GM21717 (cell line): ENCODE measurements at regions not wholly inside any gene's neighbourhood (a gene's known extent, or its start where the extent isn't known, plus 50 kb on each side); places are given as distances from the start of the nearest gene placed in this dataset.
A peak's percentile ranks its signal among the peaks of the same experiment; 100 is the strongest.

Source experiments
- ATAC-seq: cut with Tn5 transposase; IDR thresholded peaks from one replicate; pipeline ENCODE4 v1.9.1; 2021; ENCODE audit warnings: mild to moderate bottlenecking, moderate library complexity; ENCODE audit not compliant: unreplicated experiment

DNA sequence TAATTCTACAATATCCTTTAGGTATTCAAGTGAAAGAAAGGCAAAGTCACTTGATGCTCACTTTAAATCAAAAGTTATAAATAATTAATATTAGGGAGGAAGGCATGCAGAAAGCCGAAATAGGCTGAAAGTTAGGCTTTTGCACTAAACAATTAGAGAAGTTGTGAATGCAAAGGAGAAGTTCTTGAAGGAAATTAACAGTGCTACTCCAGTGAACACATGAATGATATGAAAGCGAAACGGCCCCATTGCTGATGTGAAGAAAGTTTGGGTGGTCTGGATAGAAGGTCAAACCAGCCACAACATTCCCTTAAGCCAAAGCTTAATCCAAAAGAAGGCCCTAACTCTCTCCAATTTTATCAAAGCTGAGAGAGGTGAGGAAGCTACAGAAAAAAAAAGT, 103.1 kb upstream of the CXCR4 start:
- no peak for ATAC-seq

DNA sequence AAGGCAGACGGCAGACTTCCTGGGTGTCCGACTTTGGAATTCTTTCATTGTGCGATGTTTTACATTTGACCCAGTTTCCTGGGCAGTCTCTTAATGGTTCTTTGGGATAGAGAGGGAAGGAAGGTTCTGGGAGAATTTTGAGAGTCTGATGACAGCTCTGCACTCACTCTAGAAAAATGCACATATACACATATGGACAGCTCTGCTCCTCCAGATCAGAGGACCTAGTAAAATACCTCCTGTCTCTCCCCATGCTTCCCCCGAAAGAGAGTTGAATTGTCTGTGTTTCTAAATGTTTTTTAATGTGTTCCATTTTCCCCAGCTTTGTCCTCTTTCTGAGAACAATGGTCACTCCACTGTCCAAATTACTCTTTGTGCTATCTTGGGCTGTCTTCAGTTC, 102.0 kb upstream of the CXCR4 start:
- ATAC-seq, result no peak

DNA sequence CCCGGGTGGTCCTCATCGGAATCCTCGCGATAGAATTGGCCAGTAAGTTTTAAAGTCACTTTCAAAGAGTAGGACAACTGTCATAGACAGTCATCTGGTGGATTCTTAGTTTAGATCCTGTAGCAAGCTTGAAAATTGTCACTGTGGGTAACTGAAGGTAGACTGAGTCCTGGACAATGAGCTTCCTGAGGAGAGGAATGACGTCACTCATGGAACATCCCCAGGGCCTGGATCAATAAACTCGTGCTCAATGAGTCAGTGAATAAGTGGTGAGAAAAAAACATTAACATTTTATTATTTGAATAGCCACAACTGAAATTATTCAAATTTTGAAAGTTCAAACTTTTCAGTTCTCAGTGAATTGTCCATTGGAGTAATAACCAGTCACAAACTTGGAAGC, 101.4 kb upstream of the CXCR4 start:
- no peak for ATAC-seq

DNA sequence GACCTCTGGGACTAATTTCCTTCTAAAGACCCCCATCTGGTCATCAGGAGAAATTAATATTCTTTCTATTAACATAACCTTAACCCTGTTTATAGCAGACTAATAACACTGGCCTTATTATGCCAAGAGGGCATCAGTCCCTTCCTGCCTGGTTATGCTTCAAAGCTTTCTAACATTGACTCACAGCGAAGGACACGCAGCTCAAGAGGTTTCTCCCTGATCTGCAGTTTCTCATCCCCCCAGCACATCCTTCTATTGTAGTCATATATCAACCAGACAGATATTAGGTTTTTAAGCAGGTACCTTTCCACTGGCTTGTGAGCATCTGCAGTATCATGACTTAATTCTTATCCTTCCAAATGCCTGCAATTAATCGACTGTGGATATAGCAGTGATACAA, 100.0 kb upstream of the CXCR4 start:
- no peak for ATAC-seq

DNA sequence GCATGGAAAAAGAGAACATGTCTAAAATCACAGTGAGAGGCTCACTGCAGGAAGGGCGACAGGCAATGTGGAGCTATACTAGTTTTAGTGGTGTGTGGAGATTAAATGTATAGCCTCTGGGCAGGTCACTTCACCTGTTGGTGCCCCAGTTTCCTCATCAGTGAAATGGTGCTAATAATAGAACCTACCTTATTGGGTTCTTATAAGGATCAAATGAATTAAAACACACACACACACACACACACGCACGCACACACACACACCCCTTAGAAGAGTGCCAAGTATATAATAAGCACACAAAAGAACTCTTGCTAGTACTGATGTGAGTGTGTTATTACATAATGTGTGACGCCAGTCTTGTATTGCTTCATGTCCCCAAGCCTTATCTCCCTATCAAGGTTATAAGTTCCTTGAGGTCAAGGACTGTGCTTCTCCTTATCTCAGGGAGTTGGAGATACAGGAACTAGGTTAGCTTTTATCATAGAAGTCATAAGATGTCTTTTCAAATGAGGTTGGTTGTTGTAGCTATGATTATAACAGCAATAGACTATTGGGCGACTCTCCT, 98.0 kb upstream of the CXCR4 start:
- ATAC-seq, result no peak

DNA sequence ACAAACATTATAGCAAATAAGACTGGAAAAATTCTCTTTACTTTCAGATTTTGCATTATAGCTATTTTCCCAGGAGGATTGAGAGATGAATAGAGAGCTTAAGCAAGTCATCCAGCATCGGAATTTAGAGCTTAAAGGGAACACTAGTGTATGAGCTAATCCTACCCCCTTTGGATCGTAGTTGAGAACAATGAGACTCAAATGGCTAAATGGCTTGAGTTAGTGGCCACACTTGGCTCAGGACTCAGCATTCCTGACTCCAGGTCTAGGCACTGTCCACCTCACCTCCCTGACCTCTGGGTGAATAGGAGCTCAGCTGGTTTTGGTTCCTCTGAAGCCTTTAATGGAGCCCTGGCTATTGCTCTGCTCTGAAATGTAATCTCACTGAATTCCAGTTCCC, 97.5 kb upstream of the CXCR4 start:
- ATAC-seq, result no peak

DNA sequence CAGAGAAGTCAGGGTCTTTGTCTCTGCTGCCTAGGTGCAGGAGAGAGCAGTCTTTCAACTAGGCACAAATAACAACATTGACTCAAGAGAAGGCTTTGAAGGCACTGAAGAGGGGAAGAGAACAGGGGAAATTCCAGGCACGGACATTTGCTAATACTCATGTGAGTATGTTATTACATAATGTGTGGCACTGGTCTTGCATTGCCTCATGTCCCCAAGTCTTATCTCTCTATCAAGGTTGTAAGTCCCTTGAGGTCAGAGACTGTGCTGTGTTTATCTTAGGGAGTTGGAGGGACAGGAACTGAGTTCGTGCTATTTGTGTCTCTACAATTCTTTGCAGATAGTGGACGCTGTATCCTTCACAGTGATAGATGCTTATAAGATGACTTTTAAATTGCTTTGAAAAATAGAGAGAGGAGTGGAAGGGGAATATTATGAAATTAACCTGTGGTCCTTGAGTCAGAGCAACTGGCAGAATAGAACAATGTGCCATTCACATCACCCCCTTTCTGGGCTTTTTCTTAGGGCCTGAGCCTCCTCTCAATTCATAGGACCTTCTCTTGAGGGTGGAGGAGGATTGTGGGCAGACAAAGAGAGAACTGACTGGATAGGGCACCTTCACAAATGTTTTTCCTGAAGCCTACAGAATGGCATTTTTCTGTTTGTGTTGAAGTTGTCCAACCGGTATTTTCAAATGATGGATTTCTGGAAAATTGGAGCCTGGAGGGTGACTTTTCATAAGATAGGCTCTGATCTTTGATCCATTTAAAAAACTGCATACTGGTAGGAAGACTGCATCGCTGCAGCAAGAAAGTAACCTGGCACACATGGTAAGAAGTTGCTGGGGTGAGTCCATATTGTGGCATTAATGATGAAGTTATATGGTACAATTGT, 96.6 kb upstream of the CXCR4 start:
- ATAC-seq, result no peak

DNA sequence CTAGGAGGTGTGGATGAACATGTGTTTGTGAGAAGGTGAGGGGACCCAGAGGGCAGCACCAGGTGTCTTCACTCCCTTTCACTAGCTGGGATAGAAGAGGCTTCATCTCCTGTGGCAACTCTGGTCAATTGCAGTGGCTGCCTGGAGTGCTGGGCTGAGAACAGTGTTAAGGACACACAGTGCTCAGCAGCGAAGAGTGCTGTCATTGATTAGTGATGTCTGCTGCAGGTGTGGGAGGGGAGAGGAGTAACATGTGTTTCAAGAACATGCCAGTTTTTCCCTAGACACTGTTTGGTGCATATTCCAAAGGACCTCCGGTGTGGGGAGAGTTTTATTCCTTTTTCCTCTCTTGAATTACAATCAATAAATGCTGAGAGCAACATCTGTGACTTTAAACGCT, 95.9 kb upstream of the CXCR4 start:
- no peak for ATAC-seq

DNA sequence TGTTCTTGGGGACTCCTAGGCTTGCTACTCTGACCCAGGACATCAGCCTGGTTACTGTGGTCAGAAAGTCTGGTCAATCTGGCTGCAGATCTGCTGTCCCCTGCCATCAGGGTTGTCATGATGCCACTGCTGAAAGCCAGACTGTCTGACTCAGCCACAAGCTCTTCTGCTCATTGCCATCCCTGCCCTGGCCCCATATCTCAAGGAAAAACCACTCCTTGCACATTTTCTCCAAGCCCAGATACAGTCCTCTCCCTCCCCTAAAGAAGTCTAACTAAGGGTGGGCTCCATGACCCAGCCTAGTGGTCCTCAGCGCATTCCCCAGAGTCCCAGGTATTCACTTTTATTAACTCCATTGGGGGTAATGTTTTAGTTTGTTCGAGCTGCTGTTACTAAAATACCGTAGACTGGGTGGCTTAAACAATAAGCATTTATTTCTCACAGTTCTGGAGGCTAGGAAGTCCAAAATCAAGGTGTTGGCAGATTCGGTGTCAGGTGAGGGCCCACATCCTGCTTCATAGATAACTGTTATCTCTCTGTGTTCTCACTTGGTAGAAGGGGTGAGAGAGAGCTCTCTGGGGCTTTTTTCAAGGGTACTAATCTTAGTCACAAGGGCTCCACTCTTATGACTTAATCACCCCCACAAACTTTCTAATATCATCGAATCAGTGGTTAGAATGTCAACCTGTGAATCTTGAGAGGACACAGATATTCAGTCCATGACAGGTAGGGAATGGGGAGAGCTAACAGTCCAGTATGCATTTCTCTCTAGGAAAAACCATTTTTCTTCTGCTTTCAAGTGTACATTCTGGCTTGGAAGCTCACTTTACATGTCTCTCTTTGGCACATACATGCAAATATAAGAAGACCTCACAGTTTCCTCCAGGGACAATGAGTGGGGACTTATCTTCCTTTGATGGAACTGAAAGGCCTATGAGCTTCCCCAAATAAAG, 94.8 kb upstream of the CXCR4 start:
- peak; percentile 73 for ATAC-seq

DNA sequence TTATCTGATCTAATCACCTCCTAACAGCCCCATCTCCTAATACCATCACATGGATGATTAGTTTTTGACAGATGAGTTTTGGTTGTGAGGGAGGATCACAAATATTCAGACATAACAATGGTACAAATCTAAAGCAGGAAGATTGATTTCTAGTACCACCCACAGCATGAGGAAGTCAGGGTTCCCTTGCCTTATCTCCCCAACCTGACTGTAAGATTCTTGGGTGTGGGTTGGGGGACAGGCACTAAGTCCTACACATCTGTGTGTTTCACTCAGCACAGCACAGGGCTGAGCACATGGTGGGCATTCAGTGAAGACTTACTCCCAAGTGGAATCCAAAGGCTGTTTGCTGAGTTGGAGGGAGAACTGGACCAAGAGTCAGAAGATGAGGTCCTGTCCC, 93.8 kb upstream of the CXCR4 start:
- no peak for ATAC-seq

DNA sequence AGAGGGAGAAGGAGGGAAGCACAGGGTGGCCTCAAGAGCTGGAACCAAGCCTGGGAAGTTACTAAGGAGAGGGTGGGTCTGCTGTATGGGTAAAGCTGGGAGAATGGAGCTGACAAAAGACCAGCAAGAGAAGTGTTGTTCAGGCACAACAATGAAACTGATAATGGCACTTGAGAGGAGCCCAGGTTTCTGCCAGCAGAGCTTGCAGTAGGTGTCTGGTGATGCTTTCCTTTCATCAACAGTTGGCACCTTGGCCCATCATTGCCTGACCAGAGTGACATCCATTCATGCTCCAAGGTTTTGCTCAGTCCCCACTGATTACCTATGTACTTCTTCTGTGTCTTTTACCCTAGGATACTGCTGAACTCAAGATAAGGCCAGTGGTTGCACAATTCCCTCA, 92.9 kb upstream of the CXCR4 start:
- no peak for ATAC-seq

DNA sequence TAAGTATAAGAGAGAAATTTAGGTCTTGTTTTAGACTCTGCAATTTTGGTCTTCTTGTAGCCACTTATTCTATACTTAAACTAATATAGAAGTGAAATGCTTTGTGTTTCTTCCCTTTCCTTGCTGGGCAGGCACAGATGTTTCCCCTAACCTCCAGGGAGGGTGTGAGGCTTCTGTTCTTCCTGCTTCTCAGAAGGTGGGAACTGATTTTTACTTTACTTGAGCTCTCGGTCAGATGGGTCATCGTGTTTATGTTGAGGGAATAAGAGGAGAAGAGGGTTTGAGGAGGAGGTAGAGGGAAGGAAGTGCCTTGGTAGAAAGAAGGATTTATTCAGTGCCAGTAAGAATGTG, 92.5 kb upstream of the CXCR4 start:
- no peak for ATAC-seq

DNA sequence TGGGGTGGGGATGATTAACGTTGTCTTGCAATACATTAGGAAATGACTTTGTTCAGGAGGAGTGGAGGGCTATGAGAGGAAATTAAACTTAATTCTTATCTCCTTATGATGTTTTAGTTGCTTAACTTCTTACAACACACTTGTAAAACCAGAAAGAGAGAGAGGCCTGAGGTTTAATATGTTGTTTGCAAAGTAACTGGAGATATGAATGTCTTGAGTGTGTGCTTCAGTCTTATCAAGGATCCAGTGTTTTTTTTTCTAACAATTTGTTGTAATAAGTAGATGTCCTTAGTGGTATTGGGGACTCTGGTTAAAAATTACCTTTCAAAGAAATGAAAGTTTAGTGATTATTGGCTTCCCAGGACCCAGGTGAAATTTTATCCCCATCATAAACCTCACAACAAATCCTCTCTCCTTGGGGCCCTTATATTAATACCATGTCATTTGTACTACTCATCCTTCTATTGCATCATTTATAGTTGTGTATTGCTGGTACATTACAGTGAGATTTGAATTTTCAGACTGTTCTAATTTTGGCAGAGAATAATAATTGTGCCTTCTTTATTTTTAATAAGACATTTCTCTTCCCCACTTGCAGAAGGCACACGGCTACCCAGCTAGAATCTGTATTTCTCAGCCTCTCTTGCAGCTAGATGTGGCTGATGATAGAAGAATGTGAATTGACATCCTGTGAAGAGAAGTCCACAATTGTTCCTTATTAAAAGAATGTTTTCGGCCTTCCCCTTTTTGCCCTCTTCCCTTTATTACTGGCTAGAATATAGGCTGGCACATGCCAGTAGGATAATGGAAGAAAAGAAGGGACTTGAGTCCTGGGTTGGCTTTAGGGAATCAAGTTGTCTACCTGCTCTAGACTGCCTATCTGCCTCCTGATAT, 91.9 kb upstream of the CXCR4 start:
- ATAC-seq, result no peak

DNA sequence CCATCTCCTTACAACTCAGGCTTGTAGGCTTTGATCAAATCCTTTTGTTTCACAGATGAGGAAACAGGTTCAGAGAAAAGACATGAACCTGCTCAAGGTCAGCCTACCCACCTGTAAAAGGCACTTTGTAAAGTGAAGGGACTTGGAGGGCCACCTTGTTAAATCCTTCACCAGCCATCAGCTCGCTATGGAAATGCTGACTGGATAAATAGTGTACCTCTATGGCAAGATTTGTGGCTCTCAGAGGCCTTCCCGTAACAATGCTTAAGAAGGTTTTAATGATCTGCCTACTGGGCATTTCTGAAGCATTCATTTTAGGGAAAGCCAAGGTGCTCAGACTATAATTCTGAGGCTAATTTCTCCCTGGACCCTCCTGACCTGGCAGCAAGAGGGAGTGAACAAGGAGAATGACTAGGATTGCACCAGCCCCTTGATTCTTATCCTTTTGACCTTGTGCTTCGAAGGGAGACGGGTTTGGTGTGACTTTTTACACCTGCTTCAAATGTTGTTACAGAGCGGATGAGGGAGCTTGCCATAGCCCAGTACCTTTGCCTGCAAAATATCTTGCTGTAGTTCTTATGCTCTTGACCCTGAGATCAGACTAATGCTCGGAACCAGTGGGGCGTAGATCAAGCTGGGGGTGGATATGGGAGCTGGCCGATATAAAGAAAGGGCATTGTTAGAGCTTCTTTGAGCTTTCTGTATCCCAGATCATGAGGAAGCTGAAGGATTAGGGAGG, 90.9 kb upstream of the CXCR4 start:
- no peak for ATAC-seq

DNA sequence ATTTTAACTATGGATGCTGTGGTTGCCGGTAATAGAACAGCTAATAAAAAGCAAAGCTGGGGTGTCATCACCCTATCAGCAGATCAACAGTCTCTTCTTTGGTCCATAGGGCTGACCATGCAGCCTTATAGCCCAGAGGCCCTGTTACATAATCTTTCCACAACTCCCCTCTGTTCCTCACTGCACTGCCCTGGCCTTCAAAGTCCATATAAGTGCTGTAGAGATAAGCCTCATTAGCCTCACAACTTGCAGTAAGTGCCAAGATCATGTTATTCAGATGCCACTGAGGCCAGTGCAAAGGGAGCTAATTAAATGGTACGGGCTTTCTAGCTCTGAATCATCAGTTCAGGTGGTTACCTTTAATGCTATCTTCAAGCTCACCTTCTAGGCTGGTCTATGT, 89.7 kb upstream of the CXCR4 start:
- ATAC-seq, result no peak

DNA sequence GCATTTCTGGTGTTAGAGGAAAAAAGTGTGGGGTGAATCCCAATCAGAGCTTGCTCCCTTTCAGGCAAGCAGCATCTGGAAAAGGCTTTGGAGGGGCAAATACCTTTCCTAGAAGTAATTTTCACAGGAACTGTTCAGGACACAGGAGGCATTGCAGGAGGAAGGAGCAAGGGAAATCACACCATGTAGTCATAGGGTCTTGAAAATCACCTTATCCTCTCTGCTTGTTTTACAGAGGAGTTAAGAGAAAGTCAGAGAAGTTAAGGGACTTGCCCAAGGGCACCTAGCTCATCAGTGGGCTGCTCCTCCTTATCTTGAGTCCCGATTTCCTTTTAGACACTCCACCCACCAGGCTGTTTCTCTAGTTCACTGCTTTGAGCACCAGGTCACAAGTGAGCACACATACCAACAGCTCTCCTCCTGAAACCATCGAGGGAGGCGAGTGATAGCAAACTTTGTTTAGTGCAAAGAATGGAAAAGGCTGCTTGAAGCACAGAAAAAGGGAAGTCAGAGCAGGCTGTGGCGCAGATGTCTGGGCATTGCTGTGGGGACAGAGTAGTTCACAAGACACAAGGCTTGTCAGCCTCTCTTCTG, 89.2 kb upstream of the CXCR4 start:
- peak; percentile 73 for ATAC-seq

DNA sequence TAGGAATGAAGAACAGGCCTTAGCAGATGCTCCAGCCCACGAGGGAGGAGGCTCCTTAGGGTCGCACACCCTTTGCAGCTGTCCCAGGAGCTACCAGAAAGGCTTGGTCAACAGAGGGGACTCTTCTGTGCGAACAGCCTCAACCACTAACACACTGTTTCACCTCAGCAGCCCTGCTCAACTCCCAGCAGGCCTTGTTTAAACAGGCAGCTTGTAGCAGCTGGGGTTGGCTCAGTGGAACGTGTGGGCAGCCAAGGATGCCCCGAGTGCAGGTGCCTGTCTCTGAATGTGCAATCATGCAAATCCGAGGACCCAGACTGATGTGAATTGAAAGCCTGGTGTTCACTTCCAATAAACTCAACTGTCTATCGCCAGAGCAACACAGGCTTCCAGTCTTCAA, 88.7 kb upstream of the CXCR4 start:
- ATAC-seq, result peak; percentile 94

DNA sequence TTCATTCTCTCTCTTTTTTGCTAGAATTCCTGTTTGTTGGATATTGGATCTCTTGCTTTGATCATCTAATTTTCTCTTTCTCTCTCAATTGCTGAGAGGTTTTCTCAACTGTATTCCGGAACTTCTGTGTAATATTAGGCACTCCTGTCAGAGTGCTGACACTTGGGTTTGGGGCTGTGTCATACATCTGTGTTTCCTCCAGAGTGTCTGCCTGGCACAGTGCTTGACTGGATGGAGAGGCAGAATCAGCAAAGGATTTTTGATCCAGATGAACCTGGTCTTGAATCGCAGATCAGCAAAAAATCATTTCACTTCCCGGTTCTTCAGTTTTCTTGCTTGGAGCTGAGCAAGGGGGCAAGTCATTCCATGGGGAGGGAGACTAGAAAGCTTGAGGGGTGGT, 87.7 kb upstream of the CXCR4 start:
- ATAC-seq, result no peak

DNA sequence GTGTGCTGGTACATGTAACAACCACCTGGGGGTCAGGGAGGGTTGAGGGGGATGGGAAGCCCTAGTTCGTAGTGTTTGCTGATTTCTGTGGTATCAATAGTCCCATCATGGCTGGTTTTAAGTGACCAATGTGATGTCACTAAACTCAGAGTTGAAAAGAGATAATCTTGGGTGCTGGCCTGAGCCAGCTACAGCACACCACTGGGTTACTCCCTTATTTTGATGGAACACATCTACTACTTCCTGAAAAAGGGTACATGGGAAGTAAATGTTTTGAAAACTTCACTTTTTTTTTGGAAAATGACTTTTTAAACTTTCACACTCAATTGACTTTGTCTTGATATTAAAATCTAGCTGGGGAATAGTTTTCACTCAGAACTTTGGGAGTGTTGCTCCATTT, 87.0 kb upstream of the CXCR4 start:
- no peak for ATAC-seq

DNA sequence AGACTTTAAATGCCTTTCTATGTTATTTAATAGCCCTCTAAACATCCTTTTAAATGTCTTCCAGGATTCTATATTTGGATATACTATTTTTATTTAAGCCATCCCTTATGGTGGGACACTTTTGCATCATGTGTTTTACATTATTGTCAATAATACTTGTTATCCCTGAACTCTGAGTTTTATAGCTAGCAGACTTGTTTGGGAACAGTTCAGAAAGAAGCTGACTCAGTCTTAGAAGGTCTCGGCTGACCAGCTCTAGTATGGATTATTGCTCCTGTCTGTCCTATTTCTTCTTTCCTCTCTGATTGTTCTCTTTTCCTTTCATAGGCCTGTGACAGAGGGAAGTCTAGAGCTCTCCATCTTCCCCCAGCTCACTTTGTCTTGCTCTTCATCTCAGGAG, 77.3 kb upstream of the CXCR4 start:
- no peak for ATAC-seq
